ENCODE measurements at regions not wholly inside any gene's neighbourhood (a gene's known extent, or its start where the extent isn't known, plus 50 kb on each side); places are given as distances from the start of the nearest gene placed in this dataset.

DNA sequence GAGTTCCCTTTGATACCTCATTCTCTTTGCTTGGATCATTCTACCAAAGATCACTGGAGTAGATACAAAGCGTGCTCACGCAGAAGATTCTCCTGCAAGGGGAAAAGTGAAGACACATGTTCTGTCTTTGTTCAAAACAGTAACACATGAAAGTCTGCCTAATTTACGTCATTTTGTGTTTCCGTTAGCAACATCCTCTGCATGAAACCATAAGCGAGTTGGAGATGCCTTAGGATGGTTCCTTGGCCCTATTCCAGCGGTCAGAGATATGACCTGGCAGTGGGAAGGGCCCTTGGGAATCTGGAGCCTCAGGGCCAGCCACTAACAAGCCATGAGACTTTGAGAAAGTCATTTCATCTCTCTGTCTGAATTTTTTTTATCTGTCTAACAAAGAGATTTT is 180.9 kb upstream of the TWIST2 start:
- no peaks in the 10 kb centered on the region for H4K20me1 ChIP-seq (ENCODE audit: low read depth, low read length)
- H3K9ac ChIP-seq (ENCODE audit: low read length), result no peak overlapping the region
- no peaks in the 10 kb centered on the region for H3K36me3 ChIP-seq (ENCODE audit: low read length)
- H3K4me2 ChIP-seq (ENCODE audit: low read depth, low read length, poor library complexity, severe bottlenecking), result no peak overlapping the region
- no peaks in the 10 kb centered on the region for H3K27me3 ChIP-seq (ENCODE audit: low read length)
- TF ChIP-seq EZH2phosphoT487 (conservative IDR thresholded peaks at IDR 0.05; ENCODE audit: low read length), result no peak
- TF ChIP-seq, protein P1, sequence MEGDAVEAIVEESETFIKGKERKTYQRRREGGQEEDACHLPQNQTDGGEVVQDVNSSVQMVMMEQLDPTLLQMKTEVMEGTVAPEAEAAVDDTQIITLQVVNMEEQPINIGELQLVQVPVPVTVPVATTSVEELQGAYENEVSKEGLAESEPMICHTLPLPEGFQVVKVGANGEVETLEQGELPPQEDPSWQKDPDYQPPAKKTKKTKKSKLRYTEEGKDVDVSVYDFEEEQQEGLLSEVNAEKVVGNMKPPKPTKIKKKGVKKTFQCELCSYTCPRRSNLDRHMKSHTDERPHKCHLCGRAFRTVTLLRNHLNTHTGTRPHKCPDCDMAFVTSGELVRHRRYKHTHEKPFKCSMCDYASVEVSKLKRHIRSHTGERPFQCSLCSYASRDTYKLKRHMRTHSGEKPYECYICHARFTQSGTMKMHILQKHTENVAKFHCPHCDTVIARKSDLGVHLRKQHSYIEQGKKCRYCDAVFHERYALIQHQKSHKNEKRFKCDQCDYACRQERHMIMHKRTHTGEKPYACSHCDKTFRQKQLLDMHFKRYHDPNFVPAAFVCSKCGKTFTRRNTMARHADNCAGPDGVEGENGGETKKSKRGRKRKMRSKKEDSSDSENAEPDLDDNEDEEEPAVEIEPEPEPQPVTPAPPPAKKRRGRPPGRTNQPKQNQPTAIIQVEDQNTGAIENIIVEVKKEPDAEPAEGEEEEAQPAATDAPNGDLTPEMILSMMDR (IDR thresholded peaks at IDR 0.05; ENCODE audit: insufficient read depth, low read length, poor library complexity, severe bottlenecking), result no peak
- no peak overlapping the region for H3K4me3 ChIP-seq (ENCODE audit: insufficient read depth, low read length, poor library complexity, severe bottlenecking)
- no peak overlapping the region for H2AFZ ChIP-seq (ENCODE audit: low read depth, low read length, severe bottlenecking)
- H3K79me2 ChIP-seq (ENCODE audit: insufficient read depth, low read length), result no peaks in the 10 kb centered on the region
- no peaks in the 10 kb centered on the region for H3K9me2 ChIP-seq (replicated peaks; ENCODE audit: insufficient read depth, low read length)
- no peak overlapping the region for H3K27ac ChIP-seq (ENCODE audit: low read depth, low read length)
- no peaks in the 10 kb centered on the region for H3F3A ChIP-seq (ENCODE audit: insufficient read depth)
- H3K9me3 ChIP-seq (ENCODE audit: insufficient read depth, low read length), result 0 out of 2 replicates have a peak, but pooled peaks cover 3% of the 10 kb centered on the region

DNA sequence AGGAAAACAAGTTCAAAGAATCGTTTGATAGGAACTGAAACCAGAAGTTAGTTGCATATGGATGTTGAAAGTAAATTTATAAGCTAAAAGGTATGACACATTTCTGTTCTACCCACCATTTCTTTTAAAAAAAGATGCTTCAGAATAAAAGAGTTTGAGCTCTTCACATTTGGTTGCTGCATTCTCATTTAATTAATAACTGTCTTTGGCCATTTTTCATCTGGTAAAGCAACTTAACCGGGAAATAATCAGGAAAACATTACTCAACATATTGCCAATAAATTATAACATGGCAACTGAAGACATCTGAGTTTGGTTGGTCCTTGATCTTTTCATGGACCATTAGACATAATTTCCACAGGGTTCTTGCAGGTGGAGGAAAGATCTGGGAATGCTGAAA is 180.2 kb upstream of the TWIST2 start:
- no peak for TF ChIP-seq EZH2phosphoT487 (conservative IDR thresholded peaks at IDR 0.05; ENCODE audit: low read length)
- TF ChIP-seq, protein P1 (IDR thresholded peaks at IDR 0.05; ENCODE audit: insufficient read depth, low read length, poor library complexity, severe bottlenecking), result no peak
- no peak overlapping the region for H3K4me2 ChIP-seq (ENCODE audit: low read depth, low read length, poor library complexity, severe bottlenecking)
- H3K4me3 ChIP-seq (ENCODE audit: insufficient read depth, low read length, poor library complexity, severe bottlenecking), result no peak overlapping the region
- no peak overlapping the region for H3K27ac ChIP-seq (ENCODE audit: low read depth, low read length)
- H3K36me3 ChIP-seq (ENCODE audit: low read length), result no peaks in the 10 kb centered on the region
- H3K79me2 ChIP-seq (ENCODE audit: insufficient read depth, low read length), result no peaks in the 10 kb centered on the region
- no peaks in the 10 kb centered on the region for H3K27me3 ChIP-seq (ENCODE audit: low read length)
- 0 out of 2 replicates have a peak, but pooled peaks cover 3% of the 10 kb centered on the region for H3K9me3 ChIP-seq (ENCODE audit: insufficient read depth, low read length)
- H3K9me2 ChIP-seq (replicated peaks; ENCODE audit: insufficient read depth, low read length), result no peaks in the 10 kb centered on the region
- no peak overlapping the region for H3K9ac ChIP-seq (ENCODE audit: low read length)
- H3F3A ChIP-seq (ENCODE audit: insufficient read depth), result no peaks in the 10 kb centered on the region
- no peak overlapping the region for H2AFZ ChIP-seq (ENCODE audit: low read depth, low read length, severe bottlenecking)
- no peaks in the 10 kb centered on the region for H4K20me1 ChIP-seq (ENCODE audit: low read depth, low read length)

DNA sequence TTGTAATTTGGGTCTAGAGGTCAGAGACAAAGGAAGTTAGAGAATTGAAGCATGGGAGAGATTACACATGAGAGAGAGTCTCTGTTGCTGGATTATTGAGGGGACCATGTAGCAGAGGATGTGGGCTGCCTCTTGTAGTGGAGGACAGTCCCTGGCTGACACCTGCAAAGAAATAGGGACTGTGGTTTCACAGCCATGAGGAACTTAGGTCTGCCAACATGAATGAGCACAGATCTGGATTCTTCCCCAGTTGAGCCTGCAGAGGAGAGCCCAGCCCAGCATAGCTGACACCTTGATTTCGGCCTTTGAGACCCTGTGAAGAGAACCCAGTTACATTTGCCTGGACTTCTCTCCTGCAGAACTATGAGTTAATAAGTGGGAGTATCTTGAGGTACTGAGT is 179.5 kb upstream of the TWIST2 start:
- Histone ChIP-seq H3K4me2 (ENCODE audit: low read depth, low read length, poor library complexity, severe bottlenecking) (no peak overlapping the region), H3K9ac (ENCODE audit: low read length) (no peak overlapping the region), H3F3A (ENCODE audit: insufficient read depth) (no peaks in the 10 kb centered on the region), H3K9me3 (ENCODE audit: insufficient read depth, low read length) (0 out of 2 replicates have a peak, but pooled peaks cover 3% of the 10 kb centered on the region), H2AFZ (ENCODE audit: low read depth, low read length, severe bottlenecking) (no peak overlapping the region), H3K36me3 (ENCODE audit: low read length) (no peaks in the 10 kb centered on the region), H3K79me2 (ENCODE audit: insufficient read depth, low read length) (no peaks in the 10 kb centered on the region), H3K9me2 (replicated peaks; ENCODE audit: insufficient read depth, low read length) (no peaks in the 10 kb centered on the region), H3K27me3 (ENCODE audit: low read length) (no peaks in the 10 kb centered on the region), H4K20me1 (ENCODE audit: low read depth, low read length) (no peaks in the 10 kb centered on the region), H3K27ac (ENCODE audit: low read depth, low read length) (no peak overlapping the region), H3K4me3 (ENCODE audit: insufficient read depth, low read length, poor library complexity, severe bottlenecking) (no peak overlapping the region)
- no peak for TF ChIP-seq EZH2phosphoT487 (conservative IDR thresholded peaks at IDR 0.05; ENCODE audit: low read length)
- TF ChIP-seq, protein P1 (IDR thresholded peaks at IDR 0.05; ENCODE audit: insufficient read depth, low read length, poor library complexity, severe bottlenecking), result no peak
